Mesothelial cell of epicardium (in vitro differentiated cells): ENCODE measurements at regions not wholly inside any gene's neighbourhood (a gene's known extent, or its start where the extent isn't known, plus 50 kb on each side); places are given as distances from the start of the nearest gene placed in this dataset.

Experiments used
- DNase-seq, 2 experiments: peaks; one replicate each; pipeline ENCODE4 v3.0.0; 2021; ENCODE audit warnings: low spot score in 2 of 2; ENCODE audit not compliant: unreplicated experiment in 2 of 2
- H3K27ac Mint-ChIP-seq: 2 replicates; pipeline ENCODE4 v1.8.0; 2021; ENCODE audit warnings: mixed read lengths
- H3K27me3 Mint-ChIP-seq: 2 replicates; pipeline ENCODE4 v1.8.0; 2021; ENCODE audit warnings: low read depth, mixed read lengths
- H3K36me3 Mint-ChIP-seq: 2 replicates; pipeline ENCODE4 v1.8.0; 2021; ENCODE audit warnings: mixed read lengths
- H3K4me1 Mint-ChIP-seq: 2 replicates; pipeline ENCODE4 v1.8.0; 2021; ENCODE audit warnings: mixed read lengths
- H3K4me3 Mint-ChIP-seq: 2 replicates; pipeline ENCODE4 v1.8.0; 2021; ENCODE audit warnings: mild to moderate bottlenecking, moderate library complexity, mixed read lengths
- H3K9me3 Mint-ChIP-seq: 2 replicates; pipeline ENCODE4 v1.8.0; 2021; ENCODE audit warnings: mixed read lengths
- CTCF ChIP-seq: fragments of 200-600 bp; sonication (generic); IDR thresholded peaks from one replicate; pipeline ENCODE4 v1.5.0; 2021; ENCODE audit warnings: antibody characterized with exemption; ENCODE audit not compliant: unreplicated experiment

GRCh38 chr6:139756381-139756780 is 381.9 kb upstream of the CITED2 start:
- peaks cover 73% of the 10 kb centered on the region for H3K4me1 Mint-ChIP-seq
- TF ChIP-seq CTCF, result no peak
- H3K27ac Mint-ChIP-seq, result no peak overlapping the region
- no peaks in the 10 kb centered on the region for H3K27me3 Mint-ChIP-seq
- no peaks in the 10 kb centered on the region for H3K9me3 Mint-ChIP-seq
- H3K36me3 Mint-ChIP-seq, result no peaks in the 10 kb centered on the region
- no peak for DNase-seq
- H3K4me3 Mint-ChIP-seq, result no peak overlapping the region

GRCh38 chr6:139754898-139755775 is 380.7 kb upstream of the CITED2 start:
- H3K27me3 Mint-ChIP-seq, result no peaks in the 10 kb centered on the region
- peak overlapping the region; percentile 92 for H3K27ac Mint-ChIP-seq
- no peak overlapping the region for H3K4me3 Mint-ChIP-seq
- peaks cover 75% of the 10 kb centered on the region for H3K4me1 Mint-ChIP-seq
- H3K36me3 Mint-ChIP-seq, result no peaks in the 10 kb centered on the region
- H3K9me3 Mint-ChIP-seq, result no peaks in the 10 kb centered on the region
- no peak for TF ChIP-seq CTCF
- DNase-seq, result no peak

- no peaks in the 10 kb centered on the region for H3K9me3 Mint-ChIP-seq
- no peak overlapping the region for H3K4me3 Mint-ChIP-seq
- no peaks in the 10 kb centered on the region for H3K27me3 Mint-ChIP-seq
- H3K27ac Mint-ChIP-seq, result peak overlapping the region; percentile 54
- H3K4me1 Mint-ChIP-seq, result peaks cover 74% of the 10 kb centered on the region
- no peaks in the 10 kb centered on the region for H3K36me3 Mint-ChIP-seq
- no peak for DNase-seq
- no peak for TF ChIP-seq CTCF
These were observed 378.9 kb upstream of the CITED2 start for GRCh38 chr6:139753198-139753861.

- DNase-seq, result no peak
- Mint-ChIP-seq H3K4me1 (peaks cover 76% of the 10 kb centered on the region), H3K4me3 (no peak overlapping the region), H3K36me3 (no peaks in the 10 kb centered on the region), H3K27ac (peak overlapping the region; percentile 44), H3K9me3 (no peaks in the 10 kb centered on the region), H3K27me3 (no peaks in the 10 kb centered on the region)
- TF ChIP-seq CTCF, result no peak
These were observed 377.6 kb upstream of the CITED2 start for GRCh38 chr6:139752086-139752485.

GRCh38 chr6:139751179-139751578 is 376.7 kb upstream of the CITED2 start:
- H3K36me3 Mint-ChIP-seq, result no peaks in the 10 kb centered on the region
- no peak for TF ChIP-seq CTCF
- no peak for DNase-seq
- H3K4me1 Mint-ChIP-seq, result peaks cover 83% of the 10 kb centered on the region
- peak overlapping the region; percentile 96 for H3K27ac Mint-ChIP-seq
- no peaks in the 10 kb centered on the region for H3K9me3 Mint-ChIP-seq
- no peak overlapping the region for H3K4me3 Mint-ChIP-seq
- no peaks in the 10 kb centered on the region for H3K27me3 Mint-ChIP-seq
